SK-N-SH (cell line): ENCODE measurements at regions not wholly inside any gene's neighbourhood (a gene's known extent, or its start where the extent isn't known, plus 50 kb on each side); places are given as distances from the start of the nearest gene placed in this dataset.

Source experiments
- CTCF ChIA-PET: fragments of 300-600, 350-600 bp; formaldehyde crosslinking; extraction: SDS; loops from one replicate; lab custom pipeline; 2021; lab: Yijun Ruan, JAX
- POLR2A ChIA-PET: fragments of 350-600 bp; sonication (Branson Sonifier 250); formaldehyde crosslinking; extraction: SDS; loops from one replicate; lab custom pipeline; 2020; ENCODE audit warnings: antibody characterized with exemption, inconsistent platforms; lab: Yijun Ruan, JAX
- DNase-seq: peaks from one replicate; pipeline ENCODE4 v3.0.0; 2012
- H2AFZ ChIP-seq: fragments of 200-600 bp; sonication (generic); 2 replicates; pipeline ENCODE4 v1.8.1; 2016; ENCODE audit warnings: antibody characterized with exemption, mild to moderate bottlenecking, low read depth
- H3F3A ChIP-seq: fragments of 200-600 bp; sonication (generic); replicated peaks from 2 replicates; pipeline ENCODE3; 2016; ENCODE audit warnings: antibody characterized with exemption, mild to moderate bottlenecking; ENCODE audit not compliant: insufficient read depth
- H3K27ac ChIP-seq, 2 experiments: fragments of 200-500 bp in 1 of 2; fragments of 200-600 bp in 1 of 2; sonication (Bioruptor generic) in 1 of 2; sonication (generic), shearing (Covaris generic) in 1 of 2; 2 replicates each; pipeline versions ENCODE4 v1.5.1 to v1.6.1; 2014 to 2016; ENCODE audit warnings: low read depth in 2 of 2, inconsistent platforms in 1 of 2, low read length in 1 of 2, mild to moderate bottlenecking in 1 of 2, mixed read lengths in 1 of 2
- H3K27me3 ChIP-seq: fragments of 200-600 bp; sonication (generic), shearing (Covaris generic); 2 replicates; pipeline ENCODE4 v1.6.1; 2016; ENCODE audit warnings: mixed run types; ENCODE audit not compliant: insufficient read depth
- H3K36me3 ChIP-seq, 2 experiments: fragments of 200-500 bp in 1 of 2; fragments of 200-600 bp in 1 of 2; sonication (Bioruptor generic) in 1 of 2; sonication (generic) in 1 of 2; replicated peaks in 1 of 2; 2 replicates each; pipeline versions ENCODE3 to v1.5.1; 2014 to 2016; ENCODE audit warnings: low read length in 1 of 2, mild to moderate bottlenecking in 1 of 2; ENCODE audit not compliant: insufficient read depth in 2 of 2, control insufficient read depth in 1 of 2
- H3K4me1 ChIP-seq, 2 experiments: fragments of 200-500 bp in 1 of 2; fragments of 200-600 bp in 1 of 2; sonication (Bioruptor generic) in 1 of 2; sonication (generic), shearing (Covaris generic) in 1 of 2; 2 replicates each; pipeline versions ENCODE4 v1.5.1 to v1.6.1; 2014 to 2016; ENCODE audit warnings: low read depth in 1 of 2, low read length in 1 of 2, mixed run types in 1 of 2; ENCODE audit not compliant: insufficient read depth in 2 of 2, control insufficient read depth in 1 of 2
- H3K4me2 ChIP-seq: fragments of 200-600 bp; sonication (generic), shearing (Covaris generic); 2 replicates; pipeline ENCODE4 v1.6.1; 2017; ENCODE audit warnings: mixed run types
- H3K4me3 ChIP-seq, 2 experiments: fragments of 200-500 bp in 1 of 2; fragments of 200-600 bp in 1 of 2; sonication (Bioruptor generic) in 1 of 2; sonication (generic), shearing (Covaris generic) in 1 of 2; 2 replicates each; pipeline versions ENCODE4 v1.5.1 to v1.8.1; 2014 to 2016; ENCODE audit warnings: low read depth in 2 of 2, inconsistent platforms in 1 of 2, low read length in 1 of 2, mild to moderate bottlenecking in 1 of 2, mixed read lengths in 1 of 2, moderate library complexity in 1 of 2
- H3K79me2 ChIP-seq: fragments of 200-600 bp; sonication (generic); 2 replicates; pipeline ENCODE4 v1.8.1; 2017; ENCODE audit warnings: mild to moderate bottlenecking; ENCODE audit not compliant: insufficient read depth
- H3K9ac ChIP-seq: fragments of 200-600 bp; sonication (generic); 2 replicates; pipeline ENCODE4 v1.6.1; 2017; ENCODE audit warnings: mixed run types
- H3K9me2 ChIP-seq: fragments of 200-600 bp; sonication (generic); 2 replicates; pipeline ENCODE4 v1.6.1; 2017; ENCODE audit warnings: mixed run types
- H3K9me3 ChIP-seq: fragments of 200-600 bp; sonication (generic); 2 replicates; pipeline ENCODE4 v1.6.1; 2017; ENCODE audit warnings: mixed run types, mild to moderate bottlenecking, moderate library complexity
- H4K20me1 ChIP-seq: fragments of 200-600 bp; sonication (generic); 2 replicates; pipeline ENCODE4 v1.6.1; 2017; ENCODE audit warnings: mild to moderate bottlenecking, mixed run types; ENCODE audit not compliant: insufficient read depth
- FOSL2 ChIP-seq: IDR thresholded peaks from 2 replicates; pipeline ENCODE4 v1.4.0; 2012; ENCODE audit warnings: low read depth, mild to moderate bottlenecking, moderate library complexity, borderline replicate concordance
- FOXJ3 ChIP-seq: sonication (generic); formaldehyde crosslinking; IDR thresholded peaks from 2 replicates; pipeline ENCODE4 v1.5.1; 2020; ENCODE audit warnings: mild to moderate bottlenecking, missing genetic modification reagents
- GABPA ChIP-seq: IDR thresholded peaks from 2 replicates; pipeline ENCODE4 v1.4.0; 2012; ENCODE audit warnings: low read depth, mild to moderate bottlenecking
- IRF3 ChIP-seq: fragments of 150-350 bp; IDR thresholded peaks from 2 replicates; pipeline ENCODE4 v1.6.1; 2016; ENCODE audit warnings: mild to moderate bottlenecking, low read depth, low read length
- JUND ChIP-seq: IDR thresholded peaks from 2 replicates; pipeline ENCODE4 v1.4.0; 2012
- MXI1 ChIP-seq: IDR thresholded peaks from 2 replicates; pipeline ENCODE4 v1.6.1; 2012; ENCODE audit warnings: mild to moderate bottlenecking, low read depth, low read length, improper control_type of control experiment
- PBX3 ChIP-seq: IDR thresholded peaks from 2 replicates; pipeline ENCODE4; 2012
- POLR2AphosphoS5 ChIP-seq: IDR thresholded peaks from 2 replicates; pipeline ENCODE4 v1.6.1; 2012; ENCODE audit warnings: low read depth, low read length
- RAD21 ChIP-seq: IDR thresholded peaks from 2 replicates; pipeline ENCODE4 v1.6.1; 2012; ENCODE audit warnings: mild to moderate bottlenecking, low read length
- RCOR1 ChIP-seq: fragments of 150-350 bp; IDR thresholded peaks from 2 replicates; pipeline ENCODE4 v1.6.1; 2017; ENCODE audit warnings: antibody characterized with exemption, low read length
- REST ChIP-seq: IDR thresholded peaks from 2 replicates; pipeline ENCODE4 v1.6.1; 2012; ENCODE audit warnings: mild to moderate bottlenecking, low read depth, low read length, moderate library complexity
- RFX5 ChIP-seq: IDR thresholded peaks from 2 replicates; pipeline ENCODE4 v1.6.1; 2012; ENCODE audit warnings: mild to moderate bottlenecking, improper control_type of control experiment, low read length
- RXRA ChIP-seq: IDR thresholded peaks from 2 replicates; pipeline ENCODE4 v1.4.0; 2012; ENCODE audit warnings: low read depth, mild to moderate bottlenecking, borderline replicate concordance
- SIN3A ChIP-seq: IDR thresholded peaks from 2 replicates; pipeline ENCODE4 v1.6.1; 2012; ENCODE audit warnings: low read depth, mild to moderate bottlenecking, low read length, moderate library complexity, borderline replicate concordance
- TAF1 ChIP-seq: IDR thresholded peaks from 2 replicates; pipeline ENCODE4 v1.6.1; 2012; ENCODE audit warnings: low read depth, mild to moderate bottlenecking, low read length, moderate library complexity, borderline replicate concordance
- TCF12 ChIP-seq: IDR thresholded peaks from 2 replicates; pipeline ENCODE4 v1.4.0; 2012
- TEAD4 ChIP-seq: IDR thresholded peaks from 2 replicates; pipeline ENCODE4 v1.4.0; 2012; ENCODE audit warnings: mild to moderate bottlenecking, borderline replicate concordance; ENCODE audit not compliant: insufficient read depth
- USF1 ChIP-seq: IDR thresholded peaks from 2 replicates; pipeline ENCODE4 v1.4.0; 2012; ENCODE audit warnings: low read depth, borderline replicate concordance
- USF2 ChIP-seq: fragments of 150-350 bp; IDR thresholded peaks from 2 replicates; pipeline ENCODE4 v1.6.1; 2017; ENCODE audit warnings: antibody characterized with exemption, low read length, low read depth, borderline replicate concordance
- YY1 ChIP-seq: IDR thresholded peaks from 2 replicates; pipeline ENCODE4 v1.4.0; 2012; ENCODE audit warnings: low read depth, mild to moderate bottlenecking
- WGBS: methylation state at CpG from one replicate; pipeline ENCODE4 v1.1.6; 2017; ENCODE audit warnings: low lambda C conversion rate; 5-methylcytosine and 5-hydroxymethylcytosine counted together

- H3F3A ChIP-seq = no peaks in the 10 kb centered on the region
- no peaks in the 10 kb centered on the region for H3K27me3 ChIP-seq
- no peak overlapping the region for H3K27ac ChIP-seq
- H3K4me1 ChIP-seq = no peaks in the 10 kb centered on the region; a peak in 1 of 4 replicates
- TF ChIP-seq IRF3 (no peak), RCOR1 (no peak), FOXJ3 (no peak), TEAD4 (no peak), RFX5 (no peak), SIN3A (no peak), RXRA (no peak), GABPA (no peak), REST (no peak), USF2 (no peak), RAD21 (no peak), FOSL2 (no peak), MXI1 (no peak), USF1 (no peak), JUND (no peak), POLR2AphosphoS5 (no peak), YY1 (no peak), TCF12 (no peak), PBX3 (no peak), TAF1 (no peak)
- TF ChIP-seq, all 33 proteins: peak for 0
- peaks cover 6% of the 10 kb centered on the region; the same call in 1 of the 2 replicates for H3K9me3 ChIP-seq
- ChIA-PET CTCF (no interaction called here), POLR2A (no interaction called here)
- H2AFZ ChIP-seq = no peak overlapping the region
- H3K4me2 ChIP-seq = no peak overlapping the region
- no peaks in the 10 kb centered on the region for H4K20me1 ChIP-seq
- no peaks in the 10 kb centered on the region for H3K36me3 ChIP-seq
- DNase-seq = no peak
- H3K79me2 ChIP-seq = no peaks in the 10 kb centered on the region
- WGBS = 28% methylated on average over 3 of the region's 3 CpGs
- no peak overlapping the region for H3K9ac ChIP-seq
- no peak overlapping the region for H3K4me3 ChIP-seq
- H3K9me2 ChIP-seq = no peaks in the 10 kb centered on the region
Measured at GRCh38 chr6:163679012-163679660, 264.6 kb downstream of the QKI start.
